Right kidney (tissue), 1 donor: ENCODE measurements at regions not wholly inside any gene's neighbourhood (a gene's known extent, or its start where the extent isn't known, plus 50 kb on each side); places are given as distances from the start of the nearest gene placed in this dataset.
"Not testable (repeated sequence)": the region's sequence is repeated elsewhere in the genome, so short reads cannot be mapped to it uniquely, and the experiment has no call there.

Experiments used
- DNase-seq: peaks from one replicate; pipeline ENCODE4 v3.0.0-alpha.2; 2016

- DNase-seq, result not testable (repeated sequence)
These were observed 91.5 kb upstream of the MBIP start for GRCh38 chr14:36411951-36412350.

- DNase-seq, result no peak
These were observed 88.0 kb upstream of the MBIP start for GRCh38 chr14:36408388-36408787.

DNA sequence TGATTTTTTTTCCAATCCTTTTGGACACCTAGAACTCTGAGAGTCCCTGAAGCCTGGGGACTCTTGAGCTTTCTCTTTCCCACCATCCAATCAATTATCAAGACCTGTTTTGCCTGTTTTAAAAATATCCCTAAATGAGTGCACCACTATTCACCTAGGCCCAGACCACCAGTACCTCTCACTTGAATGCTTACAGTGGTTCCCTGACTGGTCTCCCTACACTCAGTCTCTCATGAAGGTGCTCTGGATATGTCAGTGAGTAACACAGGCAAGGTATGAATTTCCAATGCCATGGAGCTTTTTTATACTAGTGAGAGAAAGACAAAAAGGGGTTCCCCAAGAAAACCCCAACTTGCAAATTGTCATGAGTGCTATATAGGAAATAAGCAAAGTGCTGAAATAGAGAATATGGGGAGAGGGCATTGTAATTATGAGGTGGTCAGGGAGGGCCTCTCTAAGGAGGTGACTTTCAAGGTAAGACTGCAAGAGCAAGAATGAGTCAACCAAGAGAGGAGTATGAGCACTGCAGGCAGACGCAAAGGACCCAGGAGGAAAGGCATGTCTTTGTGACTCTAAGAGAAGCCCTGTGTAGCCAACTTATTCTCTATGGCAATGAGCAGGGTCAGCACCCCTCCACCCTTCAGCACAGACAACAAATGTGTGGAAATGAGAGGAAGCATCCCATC lies 85.3 kb upstream of the MBIP start:
- no peak for DNase-seq

DNA sequence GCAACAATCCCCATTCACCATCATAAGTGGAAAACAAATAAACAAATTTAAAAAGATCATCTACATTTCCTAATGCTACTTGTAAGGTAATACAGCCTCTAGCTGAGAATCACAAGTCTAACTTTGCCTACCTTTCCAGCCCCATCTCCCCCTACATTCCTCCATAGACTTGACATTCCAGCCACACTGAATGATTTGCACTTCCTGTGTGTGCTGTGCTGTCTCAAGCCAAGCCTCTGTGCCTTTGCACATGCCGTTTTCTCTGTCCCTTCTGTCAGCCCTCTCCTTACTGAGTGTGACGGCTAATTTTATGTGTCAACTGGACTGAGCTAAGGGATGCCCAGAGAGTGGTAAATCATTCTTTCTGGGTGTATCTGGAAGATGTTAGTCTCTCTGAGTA lies 82.4 kb upstream of the MBIP start:
- no peak for DNase-seq

- DNase-seq, result no peak
These were observed 78.2 kb upstream of the MBIP start for GRCh38 chr14:36398463-36399291.

- no peak for DNase-seq
These were observed 76.9 kb upstream of the MBIP start for GRCh38 chr14:36397357-36397756.

DNA sequence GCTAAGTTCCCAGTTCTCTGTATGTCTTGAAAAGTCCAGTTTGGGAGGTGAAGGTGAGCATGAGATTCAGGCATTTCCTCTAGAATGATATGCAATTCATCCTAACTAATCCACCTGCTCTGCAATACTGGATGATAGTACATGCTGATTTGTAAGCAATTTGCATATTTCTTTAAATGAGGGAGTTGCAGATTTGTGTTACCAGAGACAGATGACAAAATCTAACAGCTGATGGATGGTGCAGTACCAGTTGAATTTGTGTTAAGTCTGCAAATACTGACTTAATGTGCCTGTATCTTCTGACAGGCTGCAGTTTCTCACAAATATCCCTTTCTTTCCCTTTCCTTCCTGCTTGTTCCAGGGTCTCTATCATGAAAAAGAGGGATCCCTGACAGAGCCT lies 76.4 kb upstream of the MBIP start:
- DNase-seq, result no peak

DNA sequence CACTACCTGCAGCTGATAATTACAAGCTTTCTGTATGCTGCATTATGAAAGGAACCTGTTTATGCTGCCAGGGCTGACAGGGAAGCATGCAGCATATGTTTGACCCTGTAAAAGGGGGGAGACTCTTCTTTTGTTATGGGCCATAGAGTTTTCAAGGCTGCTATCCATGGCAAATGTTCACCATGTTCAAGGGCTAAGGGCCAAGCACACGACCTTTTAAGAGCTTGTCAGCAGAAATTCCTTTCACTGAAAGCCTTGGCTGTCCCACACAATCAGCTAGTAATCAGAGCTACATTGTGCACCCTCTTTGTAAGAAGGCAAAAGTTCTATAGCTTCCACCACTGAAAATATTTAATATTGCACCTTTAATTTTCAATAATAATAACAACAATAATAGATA lies 74.2 kb upstream of the MBIP start:
- no peak for DNase-seq

DNA sequence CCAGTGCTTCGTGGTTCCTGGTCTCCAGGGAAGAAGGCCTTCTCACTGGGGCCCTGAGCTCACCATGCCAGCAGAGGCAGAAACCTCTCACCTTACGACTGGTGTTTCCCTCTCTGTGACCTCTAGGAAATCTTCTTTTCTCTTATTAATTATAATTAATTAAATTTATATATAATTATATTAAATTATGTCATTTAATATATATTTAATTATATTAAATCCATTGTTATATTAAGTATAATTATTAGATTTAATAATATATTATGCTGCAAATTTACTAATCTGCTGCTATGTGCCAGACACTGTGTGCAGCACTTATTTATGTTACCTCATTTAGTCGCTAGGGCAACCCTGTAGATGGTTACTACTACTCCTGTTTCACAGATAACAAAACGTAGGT lies 70.3 kb upstream of the MBIP start:
- DNase-seq, result no peak

DNA sequence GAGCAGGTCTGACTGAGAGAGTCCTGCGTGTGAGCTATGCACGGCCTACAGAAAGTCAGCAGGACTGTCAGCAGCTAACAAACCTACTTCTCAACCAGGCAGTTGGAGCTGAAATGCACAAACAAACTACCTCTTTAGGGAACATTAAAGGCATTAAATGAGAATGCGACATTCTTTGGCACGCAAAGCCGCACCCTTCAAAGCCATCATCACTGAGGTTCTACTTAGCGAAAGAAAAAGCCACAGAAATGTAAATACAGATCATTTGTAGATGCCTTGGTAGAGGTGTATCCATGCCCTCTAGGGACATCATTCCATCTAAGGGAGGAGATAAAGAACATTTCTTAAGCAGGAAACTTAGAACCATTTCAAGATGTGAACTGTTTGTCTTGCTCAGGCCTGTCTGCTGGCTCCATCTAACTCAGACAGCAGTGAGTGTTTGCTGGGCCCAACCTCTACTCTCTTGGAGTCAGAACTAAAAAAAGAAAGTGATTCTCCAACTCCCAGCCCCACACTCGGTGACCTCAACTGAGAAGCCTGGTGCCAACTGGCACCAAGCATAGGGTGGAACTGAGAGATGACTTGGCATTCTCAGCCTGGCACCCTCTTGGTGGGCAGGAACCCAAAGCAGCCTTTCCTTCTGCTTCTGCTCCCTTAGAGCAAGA lies 63.5 kb upstream of the MBIP start:
- DNase-seq, result no peak

- peak; percentile 43 for DNase-seq
These were observed 53.7 kb upstream of the MBIP start for GRCh38 chr14:36373982-36374673.
